Keratinocyte (primary cell): ENCODE measurements at regions not wholly inside any gene's neighbourhood (a gene's known extent, or its start where the extent isn't known, plus 50 kb on each side); places are given as distances from the start of the nearest gene placed in this dataset.

ENCODE experiments used
- DNase-seq: peaks from one replicate; pipeline ENCODE4 v3.0.0-alpha.2; 2011; ENCODE audit warnings: low read depth, missing footprints, low spot score
- FAIRE-seq: peaks from 2 replicates; lab custom pipeline; 2011; peaks lifted over from hg19 to GRCh38; lab: Jason Lieb, UNC
- H2AFZ ChIP-seq: 2 replicates; pipeline ENCODE4 v1.6.0; 2012; ENCODE audit warnings: low read length, control low read depth, inconsistent platforms; ENCODE audit not compliant: control insufficient read depth
- H3K27ac ChIP-seq: 2 replicates; pipeline ENCODE4 v1.5.1; 2011; ENCODE audit warnings: low read length; ENCODE audit not compliant: control insufficient read depth, insufficient read depth
- H3K27me3 ChIP-seq: 3 replicates; pipeline ENCODE4 v1.6.0; 2011; ENCODE audit warnings: low read length; ENCODE audit not compliant: control insufficient read depth, insufficient read depth; ENCODE audit errors: extremely low read depth
- H3K36me3 ChIP-seq, 2 experiments: 2 replicates in 1 of 2; 3 replicates in 1 of 2; pipeline ENCODE4 v1.5.1; 2011; ENCODE audit warnings: low read length in 2 of 2, mild to moderate bottlenecking in 1 of 2; ENCODE audit not compliant: control insufficient read depth in 2 of 2, insufficient read depth in 2 of 2; ENCODE audit errors: extremely low read depth in 1 of 2
- H3K4me1 ChIP-seq: 3 replicates; pipeline ENCODE4 v1.5.1; 2011; ENCODE audit warnings: low read length; ENCODE audit not compliant: control insufficient read depth, insufficient read depth; ENCODE audit errors: extremely low read depth
- H3K4me2 ChIP-seq: 3 replicates; pipeline ENCODE4 v1.6.0; 2011; ENCODE audit warnings: low read depth, low read length; ENCODE audit not compliant: control insufficient read depth, insufficient read depth; ENCODE audit errors: extremely low read depth
- H3K4me3 ChIP-seq, 3 experiments: fragments of 200-600 bp in 1 of 3; sonication (generic) in 1 of 3; 2 replicates in 2 of 3; 3 replicates in 1 of 3; pipeline ENCODE4 v1.5.1; 2011 to 2016; ENCODE audit warnings: low read length in 3 of 3, mild to moderate bottlenecking in 3 of 3, control low read depth in 2 of 3, inconsistent platforms in 1 of 3, low read depth in 1 of 3, mixed read lengths in 1 of 3, mixed run types in 1 of 3, moderate library complexity in 1 of 3; ENCODE audit not compliant: control insufficient read depth in 2 of 3, insufficient read depth in 2 of 3; ENCODE audit errors: extremely low read depth in 1 of 3
- H3K79me2 ChIP-seq: 2 replicates; pipeline ENCODE4 v1.6.0; 2012; ENCODE audit warnings: low read length; ENCODE audit not compliant: control insufficient read depth, insufficient read depth
- H3K9ac ChIP-seq: 3 replicates; pipeline ENCODE4 v1.6.0; 2011; ENCODE audit warnings: low read length; ENCODE audit not compliant: control insufficient read depth, insufficient read depth; ENCODE audit errors: extremely low read depth
- H3K9me1 ChIP-seq: 3 replicates; pipeline ENCODE4 v1.6.0; 2011; ENCODE audit warnings: low read length; ENCODE audit not compliant: control insufficient read depth, insufficient read depth; ENCODE audit errors: extremely low read depth
- H3K9me3 ChIP-seq: 2 replicates; pipeline ENCODE4 v1.5.1; 2012; ENCODE audit warnings: low read depth, low read length; ENCODE audit not compliant: control insufficient read depth
- H4K20me1 ChIP-seq: 3 replicates; pipeline ENCODE4 v1.6.0; 2011; ENCODE audit warnings: low read length; ENCODE audit not compliant: control insufficient read depth, insufficient read depth; ENCODE audit errors: extremely low read depth
- EZH2 ChIP-seq: IDR thresholded peaks from one replicate; pipeline ENCODE4 v1.6.1; 2012; ENCODE audit warnings: inconsistent platforms, mild to moderate bottlenecking, low read length, moderate library complexity
- dilution Hi-C: fragments of 300-500 bp; cut with MboI; formaldehyde crosslinking; loops from one replicate; pipeline ENCODE4 v1.7.0; 2020; ENCODE audit warnings: low sequenced_read_pairs; ENCODE audit not compliant: extremely low pct_ligation_motif_present
- TF ChIP-seq, protein P1 (sequence below), 3 experiments: IDR thresholded peaks in 1 of 3; conservative IDR thresholded peaks in 1 of 3; optimal IDR thresholded peaks in 1 of 3; 2 replicates in 2 of 3; 3 replicates in 1 of 3; pipeline versions ENCODE3 to v1.5.1; 2011; ENCODE audit warnings: low read length in 3 of 3, mild to moderate bottlenecking in 3 of 3, moderate library complexity in 2 of 3, control low read depth in 1 of 3, inconsistent platforms in 1 of 3; ENCODE audit not compliant: insufficient read depth in 2 of 3; ENCODE audit errors: extremely low read depth in 1 of 3

- DNase-seq: no peak
- Histone ChIP-seq H3K4me2 (no peak overlapping the region), H3K4me1 (peaks cover 43% of the 10 kb centered on the region), H3K4me3 (no peak overlapping the region), H3K79me2 (no peaks in the 10 kb centered on the region), H3K9me3 (no peaks in the 10 kb centered on the region), H3K9ac (no peak overlapping the region), H3K27ac (no peak overlapping the region), H3K36me3 (no peaks in the 10 kb centered on the region), H2AFZ (no peak overlapping the region), H3K9me1 (no peaks in the 10 kb centered on the region), H3K27me3 (no peaks in the 10 kb centered on the region), H4K20me1 (no peaks in the 10 kb centered on the region)
- peak; percentile 67 for FAIRE-seq
- TF ChIP-seq, protein P1, sequence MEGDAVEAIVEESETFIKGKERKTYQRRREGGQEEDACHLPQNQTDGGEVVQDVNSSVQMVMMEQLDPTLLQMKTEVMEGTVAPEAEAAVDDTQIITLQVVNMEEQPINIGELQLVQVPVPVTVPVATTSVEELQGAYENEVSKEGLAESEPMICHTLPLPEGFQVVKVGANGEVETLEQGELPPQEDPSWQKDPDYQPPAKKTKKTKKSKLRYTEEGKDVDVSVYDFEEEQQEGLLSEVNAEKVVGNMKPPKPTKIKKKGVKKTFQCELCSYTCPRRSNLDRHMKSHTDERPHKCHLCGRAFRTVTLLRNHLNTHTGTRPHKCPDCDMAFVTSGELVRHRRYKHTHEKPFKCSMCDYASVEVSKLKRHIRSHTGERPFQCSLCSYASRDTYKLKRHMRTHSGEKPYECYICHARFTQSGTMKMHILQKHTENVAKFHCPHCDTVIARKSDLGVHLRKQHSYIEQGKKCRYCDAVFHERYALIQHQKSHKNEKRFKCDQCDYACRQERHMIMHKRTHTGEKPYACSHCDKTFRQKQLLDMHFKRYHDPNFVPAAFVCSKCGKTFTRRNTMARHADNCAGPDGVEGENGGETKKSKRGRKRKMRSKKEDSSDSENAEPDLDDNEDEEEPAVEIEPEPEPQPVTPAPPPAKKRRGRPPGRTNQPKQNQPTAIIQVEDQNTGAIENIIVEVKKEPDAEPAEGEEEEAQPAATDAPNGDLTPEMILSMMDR (optimal IDR thresholded peaks at IDR 0.05 in 1 of 3, IDR thresholded peaks at IDR 0.05 in 1 of 3, conservative IDR thresholded peaks at IDR 0.05 in 1 of 3; ENCODE audit: extremely low read depth in 1 of 3, insufficient read depth in 2 of 3, low read length in 3 of 3): peak; percentile 62 to 86 (median 62)
- no peak for TF ChIP-seq EZH2
- dilution Hi-C loops: no loop called here
These were observed 76.8 kb downstream of the HSD17B6 start for GRCh38 chr12:56839915-56840325.

DNA sequence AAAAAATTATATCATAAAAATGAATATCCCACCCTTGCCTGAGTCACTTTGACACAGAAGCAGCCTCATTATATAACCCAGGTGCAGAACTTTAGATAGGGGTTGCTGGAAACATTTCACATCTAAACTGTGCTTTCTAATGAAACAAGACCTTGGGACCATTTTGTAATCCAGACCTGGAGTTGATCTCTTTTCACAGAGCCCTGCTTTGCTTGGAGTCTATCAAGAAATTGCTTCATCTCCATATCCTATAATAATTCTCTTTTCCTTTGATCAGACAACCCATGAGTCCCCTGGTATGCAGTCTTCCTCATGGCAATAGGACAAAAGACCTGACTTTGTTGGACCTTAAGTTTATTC is 76.3 kb downstream of the HSD17B6 start:
- Histone ChIP-seq H3K9me3 (no peaks in the 10 kb centered on the region), H3K9ac (no peak overlapping the region), H3K4me2 (no peak overlapping the region), H3K4me3 (no peak overlapping the region), H2AFZ (no peak overlapping the region), H3K27me3 (no peaks in the 10 kb centered on the region), H3K9me1 (no peaks in the 10 kb centered on the region), H3K27ac (no peak overlapping the region), H3K4me1 (peaks cover 43% of the 10 kb centered on the region), H3K36me3 (no peaks in the 10 kb centered on the region), H4K20me1 (no peaks in the 10 kb centered on the region), H3K79me2 (no peaks in the 10 kb centered on the region)
- FAIRE-seq (no peak), DNase-seq (no peak)
- TF ChIP-seq EZH2: no peak
- TF ChIP-seq, protein P1 (optimal IDR thresholded peaks at IDR 0.05 in 1 of 3, IDR thresholded peaks at IDR 0.05 in 1 of 3, conservative IDR thresholded peaks at IDR 0.05 in 1 of 3; ENCODE audit: extremely low read depth in 1 of 3, insufficient read depth in 2 of 3, low read length in 3 of 3): no peak
- dilution Hi-C loops: no loop called here
